ENCODE measurements at regions not wholly inside any gene's neighbourhood (a gene's known extent, or its start where the extent isn't known, plus 50 kb on each side); places are given as distances from the start of the nearest gene placed in this dataset.

DNA sequence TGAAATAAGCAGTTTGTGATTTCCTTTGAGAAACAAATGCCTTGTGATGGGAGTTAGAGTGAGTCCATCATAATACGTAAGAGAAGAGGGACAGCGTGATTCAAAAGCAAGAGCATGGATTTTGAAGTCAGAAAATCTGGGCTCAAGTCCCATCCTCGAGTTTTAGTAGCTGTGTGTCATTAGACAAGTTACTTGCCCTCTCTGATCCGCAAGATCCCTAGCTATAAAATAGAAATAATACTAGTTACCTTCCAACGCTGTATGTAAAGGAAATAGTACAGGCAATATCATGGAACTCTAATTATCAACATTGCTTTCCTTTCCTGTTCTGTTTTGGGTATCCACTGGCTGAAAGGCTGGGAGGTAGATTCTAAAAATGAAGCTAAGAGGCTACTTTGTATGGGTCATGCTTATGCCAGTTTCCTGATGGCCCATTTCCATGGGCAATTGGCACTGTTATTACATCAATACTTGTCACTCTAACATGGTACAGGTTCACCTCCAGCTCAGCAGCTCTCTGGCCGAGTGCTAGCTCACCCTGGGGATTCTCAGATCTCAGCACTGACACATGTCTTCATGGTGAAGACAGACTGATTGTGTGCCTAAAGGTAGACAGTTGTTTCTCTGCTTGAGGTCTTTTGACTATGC is 241.7 kb upstream of the KLF4 start:
- Histone ChIP-seq H3K36me3 (no peaks in the 10 kb centered on the region), H3K27ac (no peak overlapping the region), H3K9me3 (ENCODE audit: low read depth) (no peaks in the 10 kb centered on the region), H3K4me1 (ENCODE audit: low read depth) (no peaks in the 10 kb centered on the region), H3K27me3 (peaks cover 32% of the 10 kb centered on the region), H3K4me3 (no peak overlapping the region)
- DNase-seq (ENCODE audit: low read depth in 1 of 2, low spot score in 1 of 2) = no peak
- TF ChIP-seq, protein P1, sequence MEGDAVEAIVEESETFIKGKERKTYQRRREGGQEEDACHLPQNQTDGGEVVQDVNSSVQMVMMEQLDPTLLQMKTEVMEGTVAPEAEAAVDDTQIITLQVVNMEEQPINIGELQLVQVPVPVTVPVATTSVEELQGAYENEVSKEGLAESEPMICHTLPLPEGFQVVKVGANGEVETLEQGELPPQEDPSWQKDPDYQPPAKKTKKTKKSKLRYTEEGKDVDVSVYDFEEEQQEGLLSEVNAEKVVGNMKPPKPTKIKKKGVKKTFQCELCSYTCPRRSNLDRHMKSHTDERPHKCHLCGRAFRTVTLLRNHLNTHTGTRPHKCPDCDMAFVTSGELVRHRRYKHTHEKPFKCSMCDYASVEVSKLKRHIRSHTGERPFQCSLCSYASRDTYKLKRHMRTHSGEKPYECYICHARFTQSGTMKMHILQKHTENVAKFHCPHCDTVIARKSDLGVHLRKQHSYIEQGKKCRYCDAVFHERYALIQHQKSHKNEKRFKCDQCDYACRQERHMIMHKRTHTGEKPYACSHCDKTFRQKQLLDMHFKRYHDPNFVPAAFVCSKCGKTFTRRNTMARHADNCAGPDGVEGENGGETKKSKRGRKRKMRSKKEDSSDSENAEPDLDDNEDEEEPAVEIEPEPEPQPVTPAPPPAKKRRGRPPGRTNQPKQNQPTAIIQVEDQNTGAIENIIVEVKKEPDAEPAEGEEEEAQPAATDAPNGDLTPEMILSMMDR (IDR thresholded peaks at IDR 0.05; ENCODE audit: low read depth, low read length) = no peak

DNA sequence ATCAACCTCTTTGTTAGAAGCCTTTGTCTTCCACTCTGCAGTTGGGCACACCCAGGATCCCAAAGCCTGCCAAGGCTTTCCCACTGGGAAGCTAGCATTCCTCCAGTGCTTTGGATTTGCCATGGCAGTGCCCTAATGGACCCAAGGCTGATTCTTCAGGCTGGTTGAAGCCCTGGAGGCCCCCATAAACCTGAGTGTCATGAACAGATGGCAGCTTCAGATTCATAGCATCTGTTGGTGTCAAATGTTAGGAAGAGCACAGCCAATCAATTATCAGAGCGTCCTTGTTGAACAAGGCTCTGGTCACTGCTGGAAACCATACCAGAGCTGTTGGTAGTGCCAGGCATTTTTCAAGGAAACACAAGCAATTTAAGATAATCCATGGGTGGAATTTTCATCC is 241.1 kb upstream of the KLF4 start:
- peaks cover 32% of the 10 kb centered on the region for H3K27me3 ChIP-seq
- no peaks in the 10 kb centered on the region for H3K36me3 ChIP-seq
- no peaks in the 10 kb centered on the region for H3K4me1 ChIP-seq (ENCODE audit: low read depth)
- H3K27ac ChIP-seq = no peak overlapping the region
- TF ChIP-seq, protein P1 (IDR thresholded peaks at IDR 0.05; ENCODE audit: low read depth, low read length) = no peak
- no peaks in the 10 kb centered on the region for H3K9me3 ChIP-seq (ENCODE audit: low read depth)
- no peak overlapping the region for H3K4me3 ChIP-seq
- DNase-seq (ENCODE audit: low read depth in 1 of 2, low spot score in 1 of 2) = no peak

DNA sequence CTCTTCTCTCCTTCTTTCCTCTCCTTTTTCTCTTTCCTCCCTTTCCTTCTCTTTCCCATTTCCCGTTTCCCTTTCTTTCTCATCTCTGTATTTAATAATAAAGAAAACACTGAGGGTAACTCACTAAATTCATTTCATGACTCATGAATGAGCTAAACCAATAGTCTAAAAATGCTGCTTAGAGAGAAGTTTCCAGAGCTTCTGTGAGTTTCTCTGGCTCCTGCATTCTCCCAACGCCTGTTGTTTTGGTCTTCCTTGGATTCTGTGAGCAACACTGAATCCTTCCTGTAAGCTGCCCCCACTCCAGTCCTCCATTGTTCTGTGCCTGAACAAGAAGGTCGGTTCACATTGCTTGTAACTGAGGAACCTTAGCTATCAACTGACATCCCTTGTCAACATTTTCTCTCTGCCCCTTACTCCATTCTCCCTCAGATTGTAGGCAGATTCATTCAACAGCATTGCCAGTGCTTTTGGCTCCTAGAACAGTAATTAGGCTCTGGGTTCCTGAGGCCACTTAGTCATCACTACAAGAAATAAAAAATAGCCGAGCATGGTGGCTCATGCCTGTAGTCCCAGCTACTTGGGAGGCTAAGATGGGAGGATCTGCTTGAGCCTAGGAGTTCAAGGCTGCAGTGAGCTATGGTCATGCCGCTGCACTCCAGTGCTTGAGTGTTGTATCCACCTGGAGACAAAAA is 237.7 kb upstream of the KLF4 start:
- DNase-seq (ENCODE audit: low read depth in 1 of 2, low spot score in 1 of 2) = no peak
- no peak overlapping the region for H3K27ac ChIP-seq
- H3K9me3 ChIP-seq (ENCODE audit: low read depth) = no peaks in the 10 kb centered on the region
- H3K36me3 ChIP-seq = no peaks in the 10 kb centered on the region
- TF ChIP-seq, protein P1 (IDR thresholded peaks at IDR 0.05; ENCODE audit: low read depth, low read length) = no peak
- H3K4me1 ChIP-seq (ENCODE audit: low read depth) = no peaks in the 10 kb centered on the region
- no peak overlapping the region for H3K4me3 ChIP-seq
- peaks cover 25% of the 10 kb centered on the region for H3K27me3 ChIP-seq

DNA sequence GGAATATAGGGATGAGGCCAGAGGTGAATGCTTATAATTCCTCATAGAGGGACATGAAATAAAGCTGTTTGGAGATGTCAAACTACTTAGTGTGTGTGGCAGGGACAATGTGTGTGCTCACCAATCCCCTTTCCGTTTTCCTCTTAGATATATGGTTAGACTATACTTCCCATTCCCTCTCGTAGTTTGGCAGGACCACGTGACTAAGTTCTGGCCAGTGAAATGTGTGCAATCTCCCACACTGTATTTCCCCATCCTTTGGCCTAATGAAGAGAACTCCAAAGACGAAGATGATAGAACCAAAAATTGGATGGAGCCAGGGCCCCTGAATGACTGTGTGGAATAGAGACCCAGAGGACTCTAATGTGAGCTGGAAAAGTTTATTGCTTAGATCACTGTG is 233.4 kb upstream of the KLF4 start:
- TF ChIP-seq, protein P1 (IDR thresholded peaks at IDR 0.05; ENCODE audit: low read depth, low read length) = no peak
- Histone ChIP-seq H3K27ac (no peak overlapping the region), H3K9me3 (ENCODE audit: low read depth) (no peaks in the 10 kb centered on the region), H3K27me3 (peaks cover 28% of the 10 kb centered on the region), H3K4me1 (ENCODE audit: low read depth) (no peaks in the 10 kb centered on the region), H3K4me3 (no peak overlapping the region), H3K36me3 (no peaks in the 10 kb centered on the region)
- no peak for DNase-seq (ENCODE audit: low read depth in 1 of 2, low spot score in 1 of 2)

DNA sequence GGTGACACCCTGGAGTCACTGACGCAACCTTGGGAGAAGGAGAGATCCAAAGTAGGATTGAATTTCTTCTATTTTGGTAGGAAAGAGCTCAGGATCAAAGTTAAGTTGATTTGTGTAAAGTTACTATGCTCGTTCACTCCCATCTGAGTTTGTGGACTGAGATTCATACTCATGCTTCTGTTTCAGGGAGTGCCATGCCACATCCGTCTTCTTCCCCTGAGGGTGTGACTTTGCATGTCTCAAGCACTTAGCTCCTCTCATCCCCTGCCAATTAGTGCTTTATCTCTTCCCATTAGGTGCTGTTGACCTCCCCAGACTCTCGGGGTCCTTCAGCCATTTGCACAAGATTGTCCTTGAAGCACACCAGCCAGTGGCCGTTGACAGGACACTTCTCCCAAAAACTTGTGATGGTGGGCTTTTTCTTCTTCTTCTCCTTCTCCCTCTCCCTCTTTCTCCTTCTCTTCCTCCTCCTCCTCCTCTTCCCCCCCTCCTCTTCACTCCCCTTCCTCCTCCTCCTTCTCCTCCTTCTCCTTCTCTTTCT is 232.2 kb upstream of the KLF4 start:
- Histone ChIP-seq H3K36me3 (no peaks in the 10 kb centered on the region), H3K9me3 (ENCODE audit: low read depth) (no peaks in the 10 kb centered on the region), H3K4me3 (no peak overlapping the region), H3K4me1 (ENCODE audit: low read depth) (no peaks in the 10 kb centered on the region), H3K27ac (no peak overlapping the region), H3K27me3 (peaks cover 32% of the 10 kb centered on the region)
- TF ChIP-seq, protein P1 (IDR thresholded peaks at IDR 0.05; ENCODE audit: low read depth, low read length) = no peak
- no peak for DNase-seq (ENCODE audit: low read depth in 1 of 2, low spot score in 1 of 2)
